ENCODE measurements at regions not wholly inside any gene's neighbourhood (a gene's known extent, or its start where the extent isn't known, plus 50 kb on each side); places are given as distances from the start of the nearest gene placed in this dataset.

DNA sequence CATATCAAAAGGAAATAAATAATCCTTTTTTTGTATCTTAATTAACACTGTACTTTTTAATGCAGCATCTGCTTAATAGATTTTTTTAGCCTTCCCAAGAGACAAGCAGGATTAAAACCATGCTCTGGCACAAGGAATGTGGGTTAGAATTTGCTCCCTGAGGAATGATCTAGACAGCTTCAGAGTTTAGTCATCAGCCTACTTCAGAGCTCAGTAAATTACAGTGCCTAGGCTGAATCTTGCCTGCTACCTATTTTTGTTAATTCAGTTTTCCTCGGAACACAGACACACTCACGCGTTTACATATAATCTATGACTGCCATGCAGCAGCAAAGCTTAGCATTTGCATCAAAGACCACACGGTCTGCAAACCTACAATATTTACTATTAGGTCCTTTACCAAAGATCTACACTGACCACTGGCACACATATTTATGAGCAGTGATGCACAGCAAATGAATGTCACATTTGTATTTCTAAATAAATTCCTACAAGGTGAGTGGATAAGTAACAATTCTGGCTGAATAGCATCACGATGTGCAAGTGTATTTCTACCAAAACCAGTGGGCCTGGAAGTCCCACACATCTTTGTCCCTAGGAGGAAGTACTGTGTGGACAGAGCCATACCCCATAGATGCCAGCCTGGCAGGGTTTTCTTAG lies 309.8 kb upstream of the TMEM132C start:
- TF ChIP-seq GATA3 (IDR thresholded peaks at IDR 0.05; ENCODE audit: low read depth, low read length) (no peak), GATA2 (IDR thresholded peaks at IDR 0.05; ENCODE audit: low read depth, low read length) (no peak)

Measured in SH-SY5Y (cell line).